DND-41 (cell line): ENCODE measurements at regions not wholly inside any gene's neighbourhood (a gene's known extent, or its start where the extent isn't known, plus 50 kb on each side); places are given as distances from the start of the nearest gene placed in this dataset.
"Not testable (repeated sequence)": the region's sequence is repeated elsewhere in the genome, so short reads cannot be mapped to it uniquely, and the experiment has no call there.

Source experiments
- ATAC-seq: fragments of 200-7000 bp; cut with Tn5 transposase; 3 replicates; pipeline ENCODE4 v1.9.1; 2021; ENCODE audit warnings: low read depth; ENCODE audit not compliant: insufficient read depth
- DNase-seq: peaks from one replicate; pipeline ENCODE4 v3.0.0-alpha.2; 2020
- H2AFZ ChIP-seq: 2 replicates; pipeline ENCODE4 v1.6.0; 2012; ENCODE audit warnings: low read depth, low read length
- H3K27ac ChIP-seq: 2 replicates; pipeline ENCODE4 v1.5.1; 2012; ENCODE audit warnings: low read length, inconsistent platforms
- H3K27me3 ChIP-seq: fragments of 200-600 bp; sonication (generic); 2 replicates; pipeline ENCODE4 v1.6.0; 2012; ENCODE audit warnings: low read length, mild to moderate bottlenecking, inconsistent platforms; ENCODE audit not compliant: insufficient read depth, poor library complexity
- H3K36me3 ChIP-seq: 2 replicates; pipeline ENCODE4 v1.5.1; 2012; ENCODE audit warnings: low read length, inconsistent platforms; ENCODE audit not compliant: insufficient read depth
- H3K4me1 ChIP-seq: 2 replicates; pipeline ENCODE4 v1.5.1; 2012; ENCODE audit warnings: mild to moderate bottlenecking, low read length; ENCODE audit not compliant: insufficient read depth
- H3K4me2 ChIP-seq: 2 replicates; pipeline ENCODE4 v1.6.0; 2012; ENCODE audit warnings: mild to moderate bottlenecking, moderate library complexity, low read length, inconsistent platforms; ENCODE audit not compliant: insufficient read depth
- H3K4me3 ChIP-seq, 2 experiments: fragments of 200-600 bp in 1 of 2; shearing (Covaris generic) in 1 of 2; 2 replicates each; pipeline ENCODE4 v1.5.1; 2012 to 2016; ENCODE audit warnings: inconsistent platforms in 2 of 2, low read length in 2 of 2, mild to moderate bottlenecking in 2 of 2, low read depth in 1 of 2, moderate library complexity in 1 of 2
- H3K79me2 ChIP-seq: 2 replicates; pipeline ENCODE4 v1.6.0; 2012; ENCODE audit warnings: low read length, inconsistent platforms; ENCODE audit not compliant: insufficient read depth
- H3K9ac ChIP-seq: 2 replicates; pipeline ENCODE4 v1.6.0; 2012; ENCODE audit warnings: low read depth, mild to moderate bottlenecking, inconsistent platforms, low read length, moderate library complexity
- H3K9me3 ChIP-seq: 2 replicates; pipeline ENCODE4 v1.5.1; 2012; ENCODE audit warnings: low read length, moderate library complexity, mild to moderate bottlenecking, inconsistent platforms; ENCODE audit not compliant: insufficient read depth, severe bottlenecking
- H4K20me1 ChIP-seq: 2 replicates; pipeline ENCODE4 v1.6.0; 2012; ENCODE audit warnings: low read length; ENCODE audit not compliant: insufficient read depth
- CTCF ChIP-seq: IDR thresholded peaks from 2 replicates; pipeline ENCODE4 v1.5.1; 2012; ENCODE audit warnings: borderline replicate concordance, low read length, moderate library complexity, mild to moderate bottlenecking; ENCODE audit not compliant: poor library complexity, severe bottlenecking; ENCODE audit errors: extremely low read depth
- EZH2 ChIP-seq: IDR thresholded peaks from 3 replicates; pipeline ENCODE4 v1.6.1; 2012; ENCODE audit warnings: borderline replicate concordance, low read depth, mild to moderate bottlenecking, moderate library complexity, low read length, inconsistent platforms; ENCODE audit not compliant: severe bottlenecking

- no peaks in the 10 kb centered on the region for H3K36me3 ChIP-seq
- no peak overlapping the region for H2AFZ ChIP-seq
- ATAC-seq (no peak), DNase-seq (no peak)
- H3K27me3 ChIP-seq = no peaks in the 10 kb centered on the region
- no peak overlapping the region for H3K4me3 ChIP-seq
- H4K20me1 ChIP-seq = no peaks in the 10 kb centered on the region
- no peaks in the 10 kb centered on the region for H3K9me3 ChIP-seq
- no peak overlapping the region for H3K4me2 ChIP-seq
- TF ChIP-seq CTCF (no peak), EZH2 (no peak)
- no peak overlapping the region for H3K9ac ChIP-seq
- no peaks in the 10 kb centered on the region for H3K4me1 ChIP-seq
- H3K27ac ChIP-seq = no peak overlapping the region
- no peaks in the 10 kb centered on the region for H3K79me2 ChIP-seq
Measured at GRCh38 chr9:75545287-75545686, 345.2 kb upstream of the PCSK5 start.

DNA sequence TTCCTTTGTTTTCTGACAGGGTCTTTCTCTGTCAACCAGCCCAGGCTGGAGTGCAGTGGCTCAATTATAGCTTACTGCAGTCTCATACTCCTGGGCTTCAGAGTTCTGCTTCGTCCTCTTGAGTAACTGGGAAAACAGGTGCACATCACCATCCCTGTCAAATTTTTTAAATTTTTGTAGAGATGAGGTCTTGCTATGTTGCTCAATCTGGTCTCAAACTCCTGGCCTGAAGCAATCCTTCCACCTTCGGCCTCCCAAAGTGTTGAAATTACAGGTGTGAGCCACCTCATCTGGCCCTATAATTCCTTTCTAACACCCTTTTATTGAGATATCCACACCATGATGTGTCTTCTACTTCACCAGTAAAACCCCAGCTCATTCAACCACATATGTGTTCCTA lies 341.6 kb upstream of the PCSK5 start:
- no peak overlapping the region for H3K27ac ChIP-seq
- H3K9me3 ChIP-seq = no peaks in the 10 kb centered on the region
- no peaks in the 10 kb centered on the region for H3K79me2 ChIP-seq
- H3K27me3 ChIP-seq = no peaks in the 10 kb centered on the region
- no peaks in the 10 kb centered on the region for H3K36me3 ChIP-seq
- DNase-seq (no peak), ATAC-seq (no peak)
- H3K9ac ChIP-seq = no peak overlapping the region
- H3K4me1 ChIP-seq = no peaks in the 10 kb centered on the region
- H2AFZ ChIP-seq = no peak overlapping the region
- no peaks in the 10 kb centered on the region for H4K20me1 ChIP-seq
- no peak overlapping the region for H3K4me3 ChIP-seq
- H3K4me2 ChIP-seq = no peak overlapping the region
- TF ChIP-seq EZH2 (no peak), CTCF (no peak)

DNA sequence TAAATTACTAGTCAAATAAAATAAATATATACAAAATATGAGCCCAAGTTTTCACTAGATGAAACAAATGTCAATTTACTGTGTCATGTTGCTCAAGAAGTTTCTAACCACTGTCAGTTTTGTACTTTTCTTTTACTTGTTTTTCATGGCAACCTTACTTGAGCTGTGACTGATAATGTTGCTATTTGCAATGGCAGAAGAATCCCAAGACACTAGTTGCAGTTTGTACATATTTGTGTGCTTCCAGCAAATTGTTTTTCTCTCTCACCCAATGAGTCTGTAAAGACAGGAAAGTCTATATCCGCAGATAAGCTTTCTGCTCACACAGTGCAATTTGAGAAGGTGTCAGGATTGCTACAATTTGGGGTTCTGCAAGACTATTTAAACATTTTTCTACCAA lies 338.6 kb upstream of the PCSK5 start:
- H3K9ac ChIP-seq = no peak overlapping the region
- H3K27me3 ChIP-seq = no peaks in the 10 kb centered on the region
- H3K4me1 ChIP-seq = no peaks in the 10 kb centered on the region
- no peaks in the 10 kb centered on the region for H3K36me3 ChIP-seq
- DNase-seq = no peak
- no peak overlapping the region for H3K4me3 ChIP-seq
- no peak for ATAC-seq
- no peak for TF ChIP-seq EZH2
- no peak for TF ChIP-seq CTCF
- no peak overlapping the region for H2AFZ ChIP-seq
- H3K9me3 ChIP-seq = no peaks in the 10 kb centered on the region
- H4K20me1 ChIP-seq = no peaks in the 10 kb centered on the region
- no peak overlapping the region for H3K27ac ChIP-seq
- no peak overlapping the region for H3K4me2 ChIP-seq
- H3K79me2 ChIP-seq = no peaks in the 10 kb centered on the region

- no peak for DNase-seq
- H3K36me3 ChIP-seq = no peaks in the 10 kb centered on the region
- TF ChIP-seq EZH2 = no peak
- TF ChIP-seq CTCF = no peak
- no peak overlapping the region for H2AFZ ChIP-seq
- no peaks in the 10 kb centered on the region for H3K27me3 ChIP-seq
- H3K79me2 ChIP-seq = no peaks in the 10 kb centered on the region
- no peaks in the 10 kb centered on the region for H3K9me3 ChIP-seq
- no peak overlapping the region for H3K9ac ChIP-seq
- no peak overlapping the region for H3K27ac ChIP-seq
- H3K4me2 ChIP-seq = no peak overlapping the region
- H3K4me1 ChIP-seq = no peaks in the 10 kb centered on the region
- no peak overlapping the region for H3K4me3 ChIP-seq
- H4K20me1 ChIP-seq = no peaks in the 10 kb centered on the region
- no peak for ATAC-seq
Measured at GRCh38 chr9:75552941-75553340, 337.5 kb upstream of the PCSK5 start.

DNA sequence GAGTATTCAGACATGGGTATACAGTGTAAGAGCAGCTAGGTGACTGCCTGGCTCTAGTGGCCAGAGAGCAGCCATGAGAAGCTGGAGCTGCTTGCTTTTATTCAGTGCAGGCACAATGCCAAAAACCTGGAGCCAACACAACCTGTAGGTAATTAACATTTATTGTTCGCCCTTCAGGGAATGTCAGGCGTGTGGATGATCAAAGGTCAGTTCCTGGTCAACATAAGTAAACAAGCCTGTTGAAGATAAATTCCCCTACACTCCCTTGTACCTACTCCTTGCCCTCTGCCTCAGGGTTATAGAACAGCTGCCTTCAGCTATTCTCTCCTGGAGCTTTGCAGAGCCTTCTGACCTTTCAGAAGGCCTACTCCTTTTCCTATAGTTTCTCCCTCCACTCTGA lies 323.7 kb upstream of the PCSK5 start:
- not testable (repeated sequence) for H2AFZ ChIP-seq, H3K9ac ChIP-seq, H3K4me1 ChIP-seq, ATAC-seq, H3K27me3 ChIP-seq, H3K27ac ChIP-seq, DNase-seq, H3K4me2 ChIP-seq, H4K20me1 ChIP-seq, H3K4me3 ChIP-seq, H3K9me3 ChIP-seq, H3K79me2 ChIP-seq, H3K36me3 ChIP-seq
